NCI-H526 (cell line): ENCODE measurements at regions not wholly inside any gene's neighbourhood (a gene's known extent, or its start where the extent isn't known, plus 50 kb on each side); places are given as distances from the start of the nearest gene placed in this dataset.
"Not testable (repeated sequence)": the region's sequence is repeated elsewhere in the genome, so short reads cannot be mapped to it uniquely, and the experiment has no call there.

ENCODE experiments used
- DNase-seq, 2 experiments: peaks; one replicate each; lab custom pipeline; 2025; lab: John Stamatoyannopoulos, UW

DNA sequence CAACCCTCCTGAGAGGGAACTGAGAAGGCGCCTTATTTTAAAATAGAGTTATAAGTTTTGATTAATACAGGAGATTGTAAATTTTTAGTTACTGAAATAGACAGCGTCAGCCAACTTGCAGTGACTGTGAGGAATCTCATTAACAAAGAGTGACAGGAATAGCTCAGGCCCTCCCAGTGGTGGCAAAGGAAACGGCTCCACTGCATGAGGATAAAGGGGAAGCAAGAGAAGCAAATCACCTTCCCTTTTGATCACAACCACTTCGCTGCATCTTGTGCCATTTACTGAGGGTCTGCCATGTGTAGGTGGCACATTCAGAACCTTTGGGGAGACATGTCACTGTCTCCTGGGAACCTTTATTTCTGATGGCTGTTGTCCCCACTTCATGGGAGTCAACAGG lies 612.4 kb upstream of the RAB6C start:
- DNase-seq: no peak

DNA sequence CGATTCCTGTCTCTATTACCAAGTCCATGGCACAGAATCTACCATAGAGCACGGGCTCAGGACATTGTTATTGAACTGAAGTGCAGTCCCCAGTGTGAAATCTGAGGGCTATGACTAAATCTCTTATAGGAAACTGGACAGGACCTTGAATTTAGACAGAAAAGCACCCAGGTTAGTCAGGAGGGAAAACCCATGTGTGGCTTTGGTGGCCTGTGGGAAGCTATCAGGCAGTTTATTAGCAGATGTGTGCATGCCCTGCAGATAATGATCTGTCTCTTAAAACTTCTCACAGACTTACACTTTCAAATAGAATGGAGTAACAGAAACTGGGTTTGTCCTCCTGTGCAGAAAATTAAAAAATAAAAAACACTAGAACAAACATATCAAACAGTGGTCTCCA lies 610.0 kb upstream of the RAB6C start:
- DNase-seq: no peak

DNA sequence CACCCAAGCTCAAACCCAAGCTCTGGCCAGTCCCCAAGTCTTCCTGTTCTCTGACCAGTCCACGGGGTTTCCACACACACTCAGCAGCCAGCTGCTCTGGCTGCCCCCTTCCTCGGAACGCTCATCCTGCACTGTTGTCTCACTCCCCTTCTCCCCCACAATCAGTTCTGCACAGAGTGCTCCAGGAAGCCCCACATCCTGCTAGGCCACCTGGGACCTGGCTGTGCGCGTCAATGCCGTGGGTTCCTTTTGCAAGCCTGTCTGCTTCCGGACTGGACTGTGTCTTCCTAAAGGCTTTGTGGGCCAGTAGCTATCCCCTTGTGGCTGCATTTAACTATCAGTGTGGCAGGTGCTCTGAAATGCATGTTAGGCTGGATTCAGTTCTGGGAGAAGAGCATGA lies 605.0 kb upstream of the RAB6C start:
- DNase-seq: no peak

DNA sequence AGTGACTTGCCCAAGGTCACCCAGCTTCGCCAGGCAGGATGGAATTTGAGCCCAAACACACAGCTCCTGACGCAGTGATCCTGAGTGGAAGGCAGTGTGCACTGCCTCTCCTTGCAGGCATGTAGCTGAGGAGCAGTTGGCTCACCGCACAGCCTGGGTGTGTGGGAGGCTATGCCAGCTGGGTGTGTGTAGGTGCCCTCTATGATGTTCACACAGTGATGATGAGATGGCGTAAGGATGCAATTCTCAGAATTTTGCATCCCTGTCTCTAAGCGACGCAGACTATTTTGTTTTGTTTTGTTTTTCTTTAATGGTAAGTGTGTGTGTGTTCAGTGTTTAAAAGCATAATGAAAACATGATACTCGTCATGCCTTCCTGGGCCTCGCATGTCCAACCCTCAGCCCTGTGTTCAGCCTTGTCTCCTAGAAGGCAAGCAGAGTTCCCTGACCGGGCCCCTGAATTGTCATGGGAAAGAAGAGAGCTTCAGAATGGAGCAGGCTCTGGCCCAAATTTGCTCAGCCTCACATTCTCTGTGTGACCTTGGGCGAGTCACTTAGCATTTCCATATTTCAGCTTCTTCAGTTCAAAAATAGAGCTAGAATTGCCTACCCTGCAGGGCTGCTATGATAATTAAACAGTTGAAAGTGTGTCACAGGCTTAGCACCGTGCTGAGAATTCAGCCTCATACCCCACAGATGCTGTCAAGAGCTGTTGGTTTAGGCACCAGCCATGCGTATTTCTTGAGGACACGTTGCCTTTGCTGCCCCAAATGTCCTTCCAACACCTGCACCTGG lies 603.6 kb upstream of the RAB6C start:
- no peak for DNase-seq

DNA sequence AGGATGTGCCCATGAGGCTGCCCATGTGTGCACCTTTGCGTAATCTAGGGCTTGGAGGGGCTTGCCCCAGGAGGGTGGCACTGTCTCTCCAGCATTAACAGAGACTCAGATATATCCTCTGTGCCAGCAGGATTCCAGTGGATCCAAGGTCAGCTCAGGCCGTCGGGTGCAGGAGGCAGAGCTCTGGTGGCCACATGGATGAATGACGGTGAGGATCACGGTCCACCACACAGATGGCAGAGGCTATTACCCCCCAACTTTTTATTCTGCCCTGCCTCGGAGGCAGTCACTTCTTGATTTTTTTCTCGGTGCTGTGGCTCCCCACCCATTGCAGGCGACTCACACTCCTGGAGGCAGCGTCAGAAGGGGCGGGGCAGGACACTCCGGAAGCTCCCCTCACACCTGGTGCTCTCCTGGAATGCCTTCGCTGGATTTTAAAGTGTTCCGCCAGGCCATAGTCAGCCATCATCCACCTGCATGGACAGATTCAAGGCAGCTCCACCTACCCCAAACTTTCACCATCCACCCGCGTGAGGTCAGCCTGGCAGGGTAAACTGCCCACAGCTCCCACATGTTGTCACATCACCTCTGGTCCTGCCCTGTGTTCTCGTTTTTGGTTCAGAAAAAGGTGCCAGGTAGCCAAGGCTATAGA lies 602.9 kb upstream of the RAB6C start:
- DNase-seq: peak in 1 of 2 experiments; percentile 4

DNA sequence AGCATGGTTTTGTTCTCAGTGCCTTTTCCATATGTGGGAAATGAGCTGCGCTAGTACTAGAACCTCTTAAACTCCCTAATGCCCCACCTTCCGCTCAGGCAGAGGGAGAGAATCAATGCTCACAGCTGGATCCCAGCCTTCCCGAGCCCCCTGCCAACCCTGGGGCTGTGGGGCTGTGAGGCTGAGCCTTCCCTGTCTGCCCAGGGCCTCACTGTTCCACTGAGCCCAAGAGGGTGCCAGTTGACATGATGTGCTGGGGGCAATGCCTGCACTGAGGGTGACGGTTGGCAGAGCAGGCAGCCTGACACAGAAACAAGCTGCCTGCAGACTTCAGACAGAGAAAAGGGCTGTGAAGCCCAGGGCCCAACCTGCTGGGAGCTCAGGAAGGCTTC lies 602.4 kb upstream of the RAB6C start:
- DNase-seq: no peak

DNA sequence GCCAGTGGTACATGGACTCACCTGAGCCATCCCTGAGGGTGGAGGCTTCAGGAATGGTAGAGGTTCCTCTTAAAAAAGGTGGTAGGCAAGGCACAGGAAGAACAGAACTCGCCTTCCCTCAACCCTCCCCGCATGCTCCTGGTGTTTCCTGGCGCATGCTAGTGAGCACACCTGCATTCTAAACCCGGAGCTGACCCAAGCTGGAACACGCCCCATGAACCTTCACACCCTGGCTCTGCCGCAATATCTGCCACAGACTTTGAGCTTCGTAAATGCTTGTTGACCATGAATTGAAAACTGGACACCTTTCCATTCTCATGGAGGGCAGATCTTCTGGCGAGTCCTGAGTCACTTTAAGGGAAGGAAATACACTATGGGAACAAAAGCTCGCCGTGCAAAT lies 601.3 kb upstream of the RAB6C start:
- no peak for DNase-seq

DNA sequence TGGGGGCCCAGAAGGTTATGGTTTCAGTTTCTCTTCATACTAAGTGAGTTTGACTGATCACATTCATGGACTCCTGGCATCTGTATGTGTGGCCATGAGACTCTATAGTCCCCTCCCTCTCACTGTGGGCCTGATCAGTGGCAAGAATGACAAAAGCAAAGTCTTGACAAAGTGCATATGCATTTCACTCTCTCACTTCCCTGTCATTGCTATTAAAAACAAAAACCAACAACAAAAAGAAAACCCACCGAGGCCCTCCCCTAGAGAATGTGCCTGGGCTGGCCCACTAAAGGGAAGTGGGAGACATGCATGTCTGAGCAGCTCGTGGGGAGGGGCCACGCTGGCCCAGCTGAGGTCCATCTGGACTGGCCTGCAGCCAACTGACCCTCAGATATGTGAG lies 600.1 kb upstream of the RAB6C start:
- DNase-seq: no peak

DNA sequence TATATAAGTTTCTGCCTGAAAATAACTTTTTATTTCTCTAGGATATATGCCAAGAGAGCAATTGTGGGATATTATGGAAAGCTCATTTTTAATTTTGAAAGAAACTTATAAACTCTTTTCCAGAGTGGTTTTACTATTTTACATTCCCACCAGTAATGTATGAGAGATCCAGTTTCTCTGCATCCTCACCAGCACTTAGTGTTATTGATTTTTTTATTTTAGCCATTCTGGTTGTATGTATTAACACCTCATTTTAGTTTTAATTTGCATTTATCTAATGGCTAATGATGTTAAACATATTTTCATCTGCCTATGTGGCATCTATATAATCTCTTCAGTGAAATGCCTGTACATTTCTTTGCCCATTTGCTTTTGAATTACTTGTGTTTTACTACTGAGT lies 597.7 kb upstream of the RAB6C start:
- no peak for DNase-seq

DNA sequence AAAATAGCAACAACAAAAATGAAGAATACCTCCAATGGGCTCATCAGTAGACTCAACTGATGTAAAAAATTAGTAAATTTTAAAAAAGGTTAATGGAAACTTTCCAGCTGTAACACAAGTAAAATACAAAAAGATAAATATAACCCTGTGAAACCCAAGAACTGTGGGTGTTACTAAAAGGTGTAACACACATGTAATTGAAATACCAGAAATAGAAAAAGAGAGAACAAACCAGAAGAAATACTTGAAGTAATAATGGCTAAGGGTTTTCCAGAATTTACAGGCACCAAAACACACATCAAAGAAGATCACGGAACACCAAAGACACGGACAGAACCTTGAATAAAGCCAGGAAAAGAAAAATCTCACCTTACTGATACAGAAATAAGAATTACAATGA lies 590.6 kb upstream of the RAB6C start:
- DNase-seq: no peak

DNA sequence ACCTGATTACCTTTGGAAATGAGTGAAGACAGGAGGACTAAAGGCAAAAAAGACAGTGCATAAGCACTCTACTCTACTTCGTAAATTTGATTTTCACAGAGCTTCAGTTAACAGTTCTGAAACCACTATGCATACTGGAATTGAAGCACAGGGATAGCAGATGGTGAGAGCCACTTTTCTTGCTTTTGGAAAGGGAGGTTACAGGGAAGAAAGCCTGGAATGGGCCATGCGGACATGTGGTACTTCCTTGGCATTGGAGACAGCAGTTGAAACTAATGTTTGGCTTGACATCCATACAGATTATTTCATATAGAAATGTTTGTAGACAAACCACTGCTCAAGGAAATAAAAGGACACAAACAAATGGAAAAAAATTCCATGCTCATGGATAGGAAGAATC lies 585.6 kb upstream of the RAB6C start:
- no peak for DNase-seq

DNA sequence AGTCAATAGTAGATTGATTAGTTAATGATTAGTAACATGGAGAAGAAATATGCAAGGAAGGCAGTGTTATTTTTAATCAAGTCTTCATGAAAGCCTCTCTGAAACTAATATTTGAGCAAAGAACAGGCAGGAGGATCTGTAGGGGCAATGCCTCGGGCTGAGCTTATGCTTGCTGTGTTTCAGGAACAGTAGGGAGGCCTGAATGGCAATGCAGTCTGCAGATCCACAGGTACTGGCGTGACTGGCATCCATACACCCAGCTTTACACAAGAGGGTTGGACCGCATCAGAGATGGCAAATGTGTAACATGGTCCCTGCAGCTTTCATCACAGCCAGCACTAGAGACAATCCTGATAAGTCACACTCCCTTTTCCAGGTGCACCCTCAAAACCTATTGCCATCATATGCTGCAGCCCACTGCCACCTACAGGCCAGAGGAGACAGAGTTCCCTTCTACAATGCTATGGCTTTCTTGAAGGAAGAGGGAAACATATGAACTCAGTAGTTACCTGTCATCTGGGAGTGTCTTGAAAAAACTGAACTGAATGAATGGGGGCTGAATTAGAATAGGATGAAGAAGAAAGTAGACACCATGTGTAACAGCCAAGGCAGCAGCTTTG lies 582.4 kb upstream of the RAB6C start:
- DNase-seq: peak; percentile 35 to 77

DNA sequence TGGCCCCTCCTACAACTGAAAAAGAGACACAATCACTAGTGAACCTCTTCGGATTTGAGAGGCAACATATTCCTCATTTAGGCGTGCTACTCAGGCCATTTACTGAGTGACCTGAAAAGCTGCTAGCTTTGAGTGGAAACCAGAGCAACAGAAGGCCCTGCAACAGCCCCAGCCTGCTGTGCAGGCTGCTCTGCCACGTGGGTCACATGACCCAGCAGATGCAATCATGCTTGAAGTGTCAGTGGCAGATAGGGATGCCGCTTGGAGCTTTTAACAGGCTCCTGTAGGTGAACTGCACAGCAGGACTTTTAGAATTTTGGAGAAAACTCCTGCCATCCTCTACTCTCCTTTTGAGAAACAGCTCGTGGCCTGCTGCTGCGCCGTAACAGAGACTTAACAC lies 578.6 kb upstream of the RAB6C start:
- DNase-seq: peak in 1 of 2 experiments; percentile 53

DNA sequence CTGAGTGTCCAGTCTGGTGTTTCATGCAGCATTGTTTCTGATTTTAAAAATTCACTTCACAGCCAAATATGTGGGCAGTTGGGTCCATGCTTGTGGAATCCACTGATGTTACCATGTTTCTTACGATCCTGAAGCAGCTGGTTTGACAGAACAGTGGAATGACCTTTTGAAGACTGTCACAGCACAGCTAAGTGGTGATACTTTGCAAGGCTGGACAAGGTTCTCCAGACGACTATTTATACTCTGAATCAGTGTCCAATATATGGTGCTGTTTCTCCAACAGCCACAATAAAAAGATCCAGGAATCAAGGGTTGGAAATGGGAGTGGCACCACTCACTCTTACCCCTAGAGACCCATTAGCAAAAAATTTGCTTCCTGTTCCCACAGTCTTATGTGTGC lies 577.4 kb upstream of the RAB6C start:
- peak in 1 of 2 experiments; percentile 4 for DNase-seq

DNA sequence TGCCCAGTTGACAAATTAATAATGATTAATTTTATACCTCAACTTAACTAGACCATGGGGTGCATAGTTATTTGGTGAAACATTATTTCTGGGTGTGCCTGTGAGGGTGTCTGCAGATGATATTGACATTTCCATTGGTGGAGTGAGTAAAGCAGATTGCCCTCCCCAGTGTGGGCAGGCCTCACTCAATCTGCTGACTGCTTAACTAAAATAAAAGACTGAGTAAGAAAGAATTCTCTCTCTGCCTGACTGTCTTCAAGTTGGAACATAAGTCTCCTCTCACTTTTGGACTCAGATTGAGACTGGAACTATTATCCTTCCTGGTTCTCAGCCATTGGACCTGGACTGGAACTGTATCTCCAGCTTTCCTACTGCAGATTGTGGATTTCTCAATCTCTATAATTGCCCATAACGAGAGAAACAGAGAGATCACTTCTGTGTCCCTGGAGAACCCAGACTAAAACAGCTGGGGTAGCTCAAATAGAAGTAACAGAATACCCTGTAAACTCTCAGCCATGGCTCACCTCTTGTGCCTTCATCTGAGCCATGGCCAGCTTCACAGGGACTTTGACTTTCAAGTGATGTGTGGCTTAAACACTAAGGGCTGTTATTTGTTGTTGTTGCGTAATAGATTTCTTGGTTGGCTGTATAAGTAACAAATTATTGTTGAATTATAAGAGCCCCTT lies 575.3 kb upstream of the RAB6C start:
- no peak for DNase-seq

DNA sequence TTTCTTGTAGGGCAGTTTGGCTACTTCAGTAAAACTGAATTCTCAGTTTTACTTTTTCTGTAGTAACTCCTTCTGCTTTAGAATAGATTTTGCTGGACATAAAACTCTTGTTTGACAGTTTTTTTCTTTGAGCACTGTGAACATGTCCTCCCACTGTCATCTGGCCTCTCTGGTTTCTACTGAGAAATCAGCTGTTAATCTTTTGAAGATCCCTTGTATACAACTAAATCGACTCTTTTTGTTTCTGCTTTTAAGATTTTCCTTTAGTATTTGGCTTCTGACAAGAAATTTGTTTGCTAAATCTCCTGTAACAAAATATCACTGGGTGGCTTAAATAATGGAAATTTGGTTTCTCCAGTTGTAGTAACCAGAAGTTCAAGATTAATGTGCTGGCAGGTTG lies 570.9 kb upstream of the RAB6C start:
- DNase-seq: no peak

DNA sequence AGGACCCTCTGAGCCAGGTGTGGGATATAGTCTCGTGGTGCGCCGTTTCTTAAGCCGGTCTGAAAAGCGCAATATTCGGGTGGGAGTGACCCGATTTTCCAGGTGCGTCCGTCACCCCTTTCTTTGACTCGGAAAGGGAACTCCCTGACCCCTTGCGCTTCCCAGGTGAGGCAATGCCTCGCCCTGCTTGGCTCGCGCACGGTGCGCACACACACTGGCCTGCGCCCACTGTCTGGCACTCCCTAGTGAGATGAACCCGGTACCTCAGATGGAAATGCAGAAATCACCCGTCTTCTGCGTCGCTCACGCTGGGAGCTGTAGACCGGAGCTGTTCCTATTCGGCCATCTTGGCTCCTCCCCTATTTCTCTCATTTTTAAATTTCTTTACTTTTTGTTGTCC lies 562.4 kb upstream of the RAB6C start:
- DNase-seq: not testable (repeated sequence)

DNA sequence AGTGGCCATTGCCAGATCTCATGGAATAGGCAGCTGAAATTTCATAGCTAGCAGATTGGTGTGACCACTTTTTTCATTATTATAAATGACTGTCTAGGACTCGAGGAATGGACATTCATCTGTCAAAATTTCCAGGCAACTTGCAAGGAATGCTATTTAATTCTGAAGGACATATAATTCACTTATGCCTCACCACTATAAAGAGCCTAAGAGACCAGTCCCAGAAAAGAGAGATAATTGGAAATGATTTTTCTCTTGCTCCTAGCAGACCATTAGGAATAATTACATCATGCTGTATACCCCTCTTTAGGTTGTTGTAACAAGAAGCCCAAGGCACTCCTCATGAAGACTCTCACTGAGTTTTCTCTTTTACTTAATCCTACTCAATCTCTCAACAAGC lies 557.4 kb upstream of the RAB6C start:
- no peak for DNase-seq

DNA sequence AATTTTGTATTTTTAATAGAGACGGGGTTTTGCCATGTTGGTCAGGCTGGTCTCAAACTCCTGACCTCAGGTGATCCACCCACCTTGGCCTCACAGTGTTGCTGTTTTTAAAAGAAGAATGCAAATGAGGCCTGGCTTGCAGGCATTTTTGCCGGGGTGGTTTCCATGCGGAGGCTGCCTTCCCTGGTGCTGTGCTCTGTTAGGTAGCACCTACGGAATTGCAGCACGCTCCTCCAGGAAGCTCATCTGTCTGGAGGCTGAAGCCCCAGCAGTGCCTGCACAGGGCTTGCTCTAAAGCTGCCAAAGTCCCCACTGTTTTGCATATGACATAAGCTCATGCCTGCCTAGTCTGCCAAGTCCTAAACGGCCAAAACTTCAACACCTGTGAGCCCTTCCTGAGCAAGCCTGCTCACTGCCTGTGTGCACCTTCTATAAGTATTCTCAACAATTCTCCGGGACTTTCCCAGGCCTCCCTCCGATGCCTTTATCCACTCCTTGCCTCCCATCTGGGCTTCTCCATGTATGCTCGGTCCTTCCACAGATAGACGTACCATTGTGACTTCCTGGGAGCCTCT lies 551.3 kb upstream of the RAB6C start:
- DNase-seq: peak; percentile 88 to 94

DNA sequence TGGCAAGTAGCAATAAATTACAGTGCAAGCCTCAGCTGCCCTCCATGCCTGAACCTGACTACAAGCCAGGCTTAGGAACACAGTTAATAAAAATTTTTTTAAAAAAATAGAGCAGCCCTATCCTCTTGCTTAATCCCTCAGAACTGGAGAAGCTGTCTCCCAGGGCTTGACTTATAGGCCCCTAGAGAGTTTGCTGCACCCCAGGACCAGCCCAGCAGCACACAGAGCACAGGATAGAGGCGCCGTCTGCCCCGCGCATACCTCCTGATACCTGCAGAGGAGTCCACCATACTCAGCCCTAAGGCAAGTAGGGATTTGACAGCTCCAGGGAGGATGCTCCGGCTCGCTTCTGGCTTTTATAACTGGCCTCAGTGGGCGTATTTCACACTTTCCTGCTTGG lies 548.6 kb upstream of the RAB6C start:
- DNase-seq: no peak

DNA sequence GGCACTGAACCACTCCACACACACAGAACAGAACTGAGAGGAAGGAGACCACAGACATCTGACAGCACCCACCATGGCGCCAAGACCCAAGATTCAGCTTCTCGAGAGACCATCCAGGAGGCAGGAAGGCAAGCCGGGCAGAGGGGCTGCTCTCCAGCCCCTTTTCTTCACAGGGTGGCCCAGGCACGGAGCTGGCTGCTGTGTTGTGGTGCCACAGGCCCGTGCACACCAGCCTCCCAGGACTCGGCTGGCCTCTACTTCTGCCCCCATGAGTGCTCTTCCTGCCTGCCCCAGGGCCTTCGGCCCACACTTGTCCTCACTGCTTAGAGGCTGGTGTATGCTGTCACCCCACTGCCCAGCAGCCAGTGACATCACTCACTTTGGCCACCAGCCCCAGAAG lies 547.6 kb upstream of the RAB6C start:
- DNase-seq: no peak

DNA sequence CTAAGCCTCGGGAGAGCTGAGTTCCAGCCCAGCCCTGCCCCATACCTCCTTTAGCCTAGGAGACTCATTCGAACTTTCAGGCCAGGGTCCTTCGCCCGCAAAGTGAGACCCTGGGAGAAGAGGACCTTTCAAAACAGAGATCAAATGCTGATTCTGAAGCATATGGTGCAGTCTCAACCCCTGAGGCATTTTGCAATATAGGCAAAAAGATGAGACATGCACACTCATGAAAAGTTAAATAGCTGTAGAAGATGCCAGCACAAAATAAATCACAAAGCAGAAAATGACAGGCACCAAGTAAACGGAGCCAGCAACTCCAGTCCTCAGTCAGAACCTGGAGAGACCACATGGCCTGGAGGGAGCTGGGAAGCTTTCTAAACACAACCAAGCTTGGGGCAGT lies 542.7 kb upstream of the RAB6C start:
- no peak for DNase-seq

DNA sequence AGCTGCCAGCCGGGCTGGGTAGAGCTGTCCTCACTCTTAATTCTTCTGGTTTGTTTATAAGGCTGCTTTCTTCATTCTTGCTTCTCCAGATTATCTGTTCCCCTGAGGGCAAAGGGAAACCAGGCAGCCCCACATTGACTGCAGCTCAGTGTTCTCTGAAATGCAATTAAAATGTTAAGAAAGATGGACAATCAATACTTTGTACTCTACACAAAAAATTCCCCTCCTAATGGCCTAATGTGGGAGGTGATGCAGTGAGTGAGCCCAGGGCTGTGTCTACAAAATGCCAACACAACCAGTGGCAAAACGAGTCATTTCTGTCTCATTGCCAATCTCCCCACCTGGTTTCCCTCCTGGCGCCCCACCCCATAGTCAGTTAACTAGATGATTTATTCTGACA lies 541.7 kb upstream of the RAB6C start:
- DNase-seq: no peak
